ENCODE measurements at regions not wholly inside any gene's neighbourhood (a gene's known extent, or its start where the extent isn't known, plus 50 kb on each side); places are given as distances from the start of the nearest gene placed in this dataset.

DNA sequence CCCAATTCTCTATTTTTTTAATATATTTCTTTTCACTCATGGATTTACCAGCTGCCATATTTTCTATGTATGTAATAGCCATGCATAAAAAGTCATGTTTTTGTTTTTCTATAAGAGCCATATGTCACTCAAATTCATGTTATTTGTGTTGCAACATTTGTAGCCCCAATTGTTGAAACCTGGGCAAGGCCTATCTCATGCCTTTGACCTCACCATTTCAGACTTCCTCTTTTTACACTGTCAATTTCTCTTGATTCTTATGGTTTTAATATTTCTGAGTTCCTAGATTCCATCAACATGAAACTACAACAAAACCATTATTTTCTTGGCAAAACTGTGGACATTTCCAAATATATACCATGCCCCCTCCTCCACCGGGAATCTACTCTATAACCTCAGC lies 647.5 kb downstream of the C12orf50 start:
- BruUV-seq (replicated peaks) = no TSS peak
- CTCF ChIA-PET = no interaction called here
- Mint-ChIP-seq H3K4me3 (ENCODE audit: low read depth, unreplicated experiment) (no peak overlapping the region), H3K9me3 (ENCODE audit: low read depth, unreplicated experiment) (no peaks in the 10 kb centered on the region), H3K4me1 (ENCODE audit: low read depth, unreplicated experiment) (peaks cover 16% of the 10 kb centered on the region), H3K27me3 (ENCODE audit: unreplicated experiment) (no peaks in the 10 kb centered on the region), H3K36me3 (ENCODE audit: insufficient read depth, unreplicated experiment) (no peaks in the 10 kb centered on the region), H3K27ac (ENCODE audit: unreplicated experiment) (no peak overlapping the region)
- TF ChIP-seq, protein P1, sequence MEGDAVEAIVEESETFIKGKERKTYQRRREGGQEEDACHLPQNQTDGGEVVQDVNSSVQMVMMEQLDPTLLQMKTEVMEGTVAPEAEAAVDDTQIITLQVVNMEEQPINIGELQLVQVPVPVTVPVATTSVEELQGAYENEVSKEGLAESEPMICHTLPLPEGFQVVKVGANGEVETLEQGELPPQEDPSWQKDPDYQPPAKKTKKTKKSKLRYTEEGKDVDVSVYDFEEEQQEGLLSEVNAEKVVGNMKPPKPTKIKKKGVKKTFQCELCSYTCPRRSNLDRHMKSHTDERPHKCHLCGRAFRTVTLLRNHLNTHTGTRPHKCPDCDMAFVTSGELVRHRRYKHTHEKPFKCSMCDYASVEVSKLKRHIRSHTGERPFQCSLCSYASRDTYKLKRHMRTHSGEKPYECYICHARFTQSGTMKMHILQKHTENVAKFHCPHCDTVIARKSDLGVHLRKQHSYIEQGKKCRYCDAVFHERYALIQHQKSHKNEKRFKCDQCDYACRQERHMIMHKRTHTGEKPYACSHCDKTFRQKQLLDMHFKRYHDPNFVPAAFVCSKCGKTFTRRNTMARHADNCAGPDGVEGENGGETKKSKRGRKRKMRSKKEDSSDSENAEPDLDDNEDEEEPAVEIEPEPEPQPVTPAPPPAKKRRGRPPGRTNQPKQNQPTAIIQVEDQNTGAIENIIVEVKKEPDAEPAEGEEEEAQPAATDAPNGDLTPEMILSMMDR (IDR thresholded peaks at IDR 0.05; ENCODE audit: unreplicated experiment) = no peak
- no peak for DNase-seq
- intact Hi-C loops (cut with micrococcal nuclease; ENCODE audit: unreplicated experiment) = no loop called here

DNA sequence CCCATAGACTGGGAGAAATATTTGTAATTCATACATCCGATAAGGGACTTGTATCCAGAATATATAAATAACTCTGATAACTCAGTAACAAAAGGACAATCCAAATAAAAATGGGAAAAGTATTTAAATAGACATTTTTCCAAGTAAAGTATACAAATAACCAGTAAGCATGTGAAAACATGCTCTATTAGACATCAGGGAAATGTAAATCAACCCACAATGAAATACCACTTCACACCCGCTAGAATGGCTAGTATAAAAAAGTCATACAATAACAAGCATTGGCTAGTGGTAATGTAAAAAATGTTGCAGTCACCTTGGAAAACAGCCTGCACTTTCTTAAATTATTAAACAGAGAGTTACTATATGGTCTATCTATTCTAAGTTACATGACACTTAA lies 650.7 kb downstream of the C12orf50 start:
- H3K4me3 Mint-ChIP-seq (ENCODE audit: low read depth, unreplicated experiment) = no peak overlapping the region
- no peaks in the 10 kb centered on the region for H3K27me3 Mint-ChIP-seq (ENCODE audit: unreplicated experiment)
- H3K27ac Mint-ChIP-seq (ENCODE audit: unreplicated experiment) = no peak overlapping the region
- no peaks in the 10 kb centered on the region for H3K9me3 Mint-ChIP-seq (ENCODE audit: low read depth, unreplicated experiment)
- H3K4me1 Mint-ChIP-seq (ENCODE audit: low read depth, unreplicated experiment) = peaks cover 3% of the 10 kb centered on the region
- intact Hi-C loops (cut with micrococcal nuclease; ENCODE audit: unreplicated experiment) = no loop called here
- CTCF ChIA-PET = no interaction called here
- TF ChIP-seq, protein P1 (IDR thresholded peaks at IDR 0.05; ENCODE audit: unreplicated experiment) = no peak
- BruUV-seq (replicated peaks) = no TSS peak
- no peak for DNase-seq
- H3K36me3 Mint-ChIP-seq (ENCODE audit: insufficient read depth, unreplicated experiment) = no peaks in the 10 kb centered on the region

DNA sequence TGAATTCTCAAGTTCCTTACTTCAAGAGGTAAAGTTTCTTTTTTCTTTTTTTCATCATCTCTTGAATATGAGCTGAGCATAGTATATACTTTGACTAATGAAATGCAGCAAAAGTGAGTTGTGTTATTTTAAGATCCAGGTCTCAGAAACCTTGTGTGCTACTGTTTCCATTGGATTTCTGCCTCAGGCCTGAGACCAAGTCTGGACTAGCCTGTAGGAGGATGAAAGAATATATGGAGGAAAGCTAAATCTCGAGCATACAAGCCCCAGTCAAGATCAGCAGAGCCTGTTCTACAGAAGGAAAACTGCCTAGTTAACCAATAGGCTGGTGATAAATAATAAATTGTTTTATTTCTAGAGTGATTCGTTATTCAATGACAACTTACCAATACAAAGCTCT lies 652.5 kb downstream of the C12orf50 start:
- CTCF ChIA-PET = no interaction called here
- H3K27ac Mint-ChIP-seq (ENCODE audit: unreplicated experiment) = no peak overlapping the region
- BruUV-seq (replicated peaks) = no TSS peak
- no peaks in the 10 kb centered on the region for H3K27me3 Mint-ChIP-seq (ENCODE audit: unreplicated experiment)
- TF ChIP-seq, protein P1 (IDR thresholded peaks at IDR 0.05; ENCODE audit: unreplicated experiment) = no peak
- intact Hi-C loops (cut with micrococcal nuclease; ENCODE audit: unreplicated experiment) = no loop called here
- DNase-seq = no peak
- no peaks in the 10 kb centered on the region for H3K9me3 Mint-ChIP-seq (ENCODE audit: low read depth, unreplicated experiment)
- no peaks in the 10 kb centered on the region for H3K4me1 Mint-ChIP-seq (ENCODE audit: low read depth, unreplicated experiment)
- no peaks in the 10 kb centered on the region for H3K36me3 Mint-ChIP-seq (ENCODE audit: insufficient read depth, unreplicated experiment)
- H3K4me3 Mint-ChIP-seq (ENCODE audit: low read depth, unreplicated experiment) = no peak overlapping the region

DNA sequence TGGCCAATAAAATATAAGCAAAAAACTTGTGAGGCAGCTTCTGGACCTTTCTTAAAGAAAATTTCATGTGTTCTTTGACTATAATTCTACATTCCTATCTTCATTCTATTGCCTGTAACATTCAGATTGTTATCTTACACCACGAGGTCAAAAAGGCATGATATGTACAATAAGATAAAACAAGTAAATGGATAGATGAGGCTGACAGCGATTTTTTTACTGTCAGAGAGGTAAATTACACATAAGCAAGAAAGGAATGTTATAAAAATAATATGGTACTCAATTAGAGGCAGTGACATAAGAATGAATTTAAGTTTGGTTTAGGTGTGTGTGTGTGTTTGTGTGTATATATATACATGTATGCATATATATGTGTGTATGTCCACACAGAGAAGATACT lies 660.0 kb downstream of the C12orf50 start:
- TF ChIP-seq, protein P1 (IDR thresholded peaks at IDR 0.05; ENCODE audit: unreplicated experiment) = no peak
- CTCF ChIA-PET = no interaction called here
- no peaks in the 10 kb centered on the region for H3K4me1 Mint-ChIP-seq (ENCODE audit: low read depth, unreplicated experiment)
- no peaks in the 10 kb centered on the region for H3K27me3 Mint-ChIP-seq (ENCODE audit: unreplicated experiment)
- H3K27ac Mint-ChIP-seq (ENCODE audit: unreplicated experiment) = no peak overlapping the region
- BruUV-seq (replicated peaks) = no TSS peak
- no peaks in the 10 kb centered on the region for H3K9me3 Mint-ChIP-seq (ENCODE audit: low read depth, unreplicated experiment)
- DNase-seq = no peak
- intact Hi-C loops (cut with micrococcal nuclease; ENCODE audit: unreplicated experiment) = no loop called here
- no peaks in the 10 kb centered on the region for H3K36me3 Mint-ChIP-seq (ENCODE audit: insufficient read depth, unreplicated experiment)
- H3K4me3 Mint-ChIP-seq (ENCODE audit: low read depth, unreplicated experiment) = no peak overlapping the region

DNA sequence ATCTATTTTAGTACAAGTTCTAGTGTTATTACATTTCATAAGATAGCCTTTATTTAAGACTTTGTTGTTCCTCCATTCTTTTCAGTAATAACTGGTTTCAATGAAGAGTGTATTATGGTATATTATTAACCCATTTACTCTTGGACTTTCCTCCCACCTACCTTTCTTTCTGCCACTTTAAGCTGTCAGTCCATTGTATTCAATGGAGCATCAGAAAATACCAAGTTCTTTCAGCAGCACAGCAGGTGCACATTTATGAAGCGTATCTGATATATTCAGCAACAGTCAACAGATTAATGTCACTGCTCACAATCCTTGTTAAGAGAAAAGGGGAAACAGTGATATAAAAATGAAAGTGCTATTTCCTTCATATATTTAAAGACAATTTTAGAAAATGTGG lies 660.9 kb downstream of the C12orf50 start:
- CTCF ChIA-PET = no interaction called here
- Mint-ChIP-seq H3K36me3 (ENCODE audit: insufficient read depth, unreplicated experiment) (no peaks in the 10 kb centered on the region), H3K4me1 (ENCODE audit: low read depth, unreplicated experiment) (no peaks in the 10 kb centered on the region), H3K27me3 (ENCODE audit: unreplicated experiment) (no peaks in the 10 kb centered on the region), H3K4me3 (ENCODE audit: low read depth, unreplicated experiment) (no peak overlapping the region), H3K27ac (ENCODE audit: unreplicated experiment) (no peak overlapping the region), H3K9me3 (ENCODE audit: low read depth, unreplicated experiment) (peaks cover 4% of the 10 kb centered on the region)
- TF ChIP-seq, protein P1 (IDR thresholded peaks at IDR 0.05; ENCODE audit: unreplicated experiment) = no peak
- no peak for DNase-seq
- no TSS peak for BruUV-seq (replicated peaks)
- intact Hi-C loops (cut with micrococcal nuclease; ENCODE audit: unreplicated experiment) = no loop called here
